ENCODE measurements at regions not wholly inside any gene's neighbourhood (a gene's known extent, or its start where the extent isn't known, plus 50 kb on each side); places are given as distances from the start of the nearest gene placed in this dataset.

DNA sequence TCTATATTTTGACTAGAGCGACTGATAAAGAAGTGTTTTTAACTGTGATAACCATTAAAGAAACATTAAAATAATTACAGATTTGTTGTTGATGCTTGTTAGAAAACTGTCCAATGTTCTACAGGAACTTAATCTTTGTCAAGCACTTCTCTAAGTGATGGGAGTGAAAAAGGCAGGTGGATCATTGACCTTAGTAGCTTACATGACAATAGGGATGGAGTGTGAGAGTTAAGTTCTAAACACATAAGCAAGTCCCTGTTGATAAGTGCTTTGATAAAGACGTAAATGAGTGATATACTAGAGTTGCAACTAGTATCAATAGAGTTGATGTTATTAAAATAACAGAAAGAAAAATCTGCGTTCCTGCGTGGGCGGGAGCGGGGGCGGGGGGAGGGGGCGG lies 931.5 kb upstream of the EPHA7 start:
- in situ Hi-C loops (cut with HindIII; ENCODE audit: low pct_ligation_motif_present, low sequenced_read_pairs), result no loop called here
- TF ChIP-seq, protein P1, sequence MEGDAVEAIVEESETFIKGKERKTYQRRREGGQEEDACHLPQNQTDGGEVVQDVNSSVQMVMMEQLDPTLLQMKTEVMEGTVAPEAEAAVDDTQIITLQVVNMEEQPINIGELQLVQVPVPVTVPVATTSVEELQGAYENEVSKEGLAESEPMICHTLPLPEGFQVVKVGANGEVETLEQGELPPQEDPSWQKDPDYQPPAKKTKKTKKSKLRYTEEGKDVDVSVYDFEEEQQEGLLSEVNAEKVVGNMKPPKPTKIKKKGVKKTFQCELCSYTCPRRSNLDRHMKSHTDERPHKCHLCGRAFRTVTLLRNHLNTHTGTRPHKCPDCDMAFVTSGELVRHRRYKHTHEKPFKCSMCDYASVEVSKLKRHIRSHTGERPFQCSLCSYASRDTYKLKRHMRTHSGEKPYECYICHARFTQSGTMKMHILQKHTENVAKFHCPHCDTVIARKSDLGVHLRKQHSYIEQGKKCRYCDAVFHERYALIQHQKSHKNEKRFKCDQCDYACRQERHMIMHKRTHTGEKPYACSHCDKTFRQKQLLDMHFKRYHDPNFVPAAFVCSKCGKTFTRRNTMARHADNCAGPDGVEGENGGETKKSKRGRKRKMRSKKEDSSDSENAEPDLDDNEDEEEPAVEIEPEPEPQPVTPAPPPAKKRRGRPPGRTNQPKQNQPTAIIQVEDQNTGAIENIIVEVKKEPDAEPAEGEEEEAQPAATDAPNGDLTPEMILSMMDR (IDR thresholded peaks at IDR 0.05; ENCODE audit: low read depth, low read length, missing control alignments), result no peak
- Histone ChIP-seq H3K27ac (no peak overlapping the region), H3K27me3 (replicated peaks) (no peaks in the 10 kb centered on the region), H3K36me3 (replicated peaks) (no peaks in the 10 kb centered on the region), H3K4me3 (ENCODE audit: low read depth, low read length) (no peak overlapping the region)
- no peak for DNase-seq

DNA sequence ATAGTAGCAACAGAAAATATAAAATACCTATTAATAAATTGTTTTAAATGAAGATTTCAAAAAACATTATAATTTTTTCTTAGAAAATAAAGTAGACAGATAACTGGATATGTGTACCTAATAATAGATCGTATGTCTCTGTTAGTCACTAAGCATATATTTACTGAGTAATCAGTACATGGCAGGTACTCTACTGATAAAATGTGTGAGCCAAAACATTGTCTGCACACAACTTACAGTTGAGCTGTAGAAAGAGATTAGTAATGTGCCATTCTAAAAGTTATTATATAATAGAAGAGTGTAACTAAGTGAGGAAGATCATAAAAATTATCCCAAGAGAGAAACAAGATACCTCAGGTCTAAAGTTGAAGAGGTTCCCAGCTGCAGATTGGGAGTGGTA lies 929.9 kb upstream of the EPHA7 start:
- TF ChIP-seq, protein P1 (IDR thresholded peaks at IDR 0.05; ENCODE audit: low read depth, low read length, missing control alignments), result no peak

DNA sequence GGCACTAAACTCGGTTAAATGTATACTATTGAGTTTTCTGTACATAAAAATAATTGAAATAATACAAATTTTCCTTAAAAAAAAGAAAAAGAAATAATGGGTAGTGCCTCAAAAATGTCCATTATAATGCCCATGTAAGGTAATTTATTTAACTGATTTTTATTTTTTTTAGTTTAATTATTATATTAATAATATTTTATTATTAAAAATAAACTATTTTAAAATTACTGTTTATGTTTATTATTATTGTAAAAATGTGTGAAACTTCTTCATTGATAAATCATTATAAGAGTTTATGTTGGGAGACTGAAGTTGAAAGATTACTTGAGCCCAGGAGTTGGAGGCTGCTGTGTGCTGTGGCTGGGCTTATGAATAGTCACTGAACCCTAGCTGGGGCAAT lies 925.5 kb upstream of the EPHA7 start:
- in situ Hi-C loops (cut with HindIII; ENCODE audit: low pct_ligation_motif_present, low sequenced_read_pairs), result no loop called here
- TF ChIP-seq, protein P1 (IDR thresholded peaks at IDR 0.05; ENCODE audit: low read depth, low read length, missing control alignments), result no peak
- no peak overlapping the region for H3K27ac ChIP-seq

More for the DNA sequence above, 929.9 kb upstream of the EPHA7 start:
- Histone ChIP-seq H3K27me3 (replicated peaks) (no peaks in the 10 kb centered on the region), H3K4me3 (ENCODE audit: low read depth, low read length) (no peak overlapping the region), H3K36me3 (replicated peaks) (no peaks in the 10 kb centered on the region), H3K27ac (no peak overlapping the region)
- DNase-seq, result no peak
- in situ Hi-C loops (cut with HindIII; ENCODE audit: low pct_ligation_motif_present, low sequenced_read_pairs), result no loop called here

DNA sequence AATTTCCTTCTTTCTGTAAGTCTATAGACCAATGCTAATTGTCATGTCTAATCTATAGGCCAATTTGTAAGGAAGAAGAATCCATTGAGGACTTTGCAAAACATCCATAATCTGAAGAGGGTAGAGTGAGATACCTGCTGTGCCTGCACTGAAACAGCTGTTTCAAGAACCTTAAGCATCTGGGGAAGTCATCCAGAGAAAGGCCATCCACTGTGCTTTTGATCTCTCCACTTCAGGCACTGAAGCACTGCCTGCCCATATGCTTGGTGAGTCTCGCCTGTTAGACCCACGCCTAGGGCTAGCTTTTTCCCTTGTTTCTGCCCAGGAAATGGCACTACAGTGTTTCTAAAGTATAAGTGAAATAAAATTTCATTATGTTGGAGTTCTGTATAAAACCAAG lies 921.8 kb upstream of the EPHA7 start:
- in situ Hi-C loops (cut with HindIII; ENCODE audit: low pct_ligation_motif_present, low sequenced_read_pairs), result no loop called here
- Histone ChIP-seq H3K4me3 (ENCODE audit: low read depth, low read length) (no peak overlapping the region), H3K27me3 (replicated peaks) (no peaks in the 10 kb centered on the region), H3K36me3 (replicated peaks) (no peaks in the 10 kb centered on the region), H3K27ac (no peak overlapping the region)
- no peak for DNase-seq
- TF ChIP-seq, protein P1 (IDR thresholded peaks at IDR 0.05; ENCODE audit: low read depth, low read length, missing control alignments), result no peak

More for the DNA sequence above, 925.5 kb upstream of the EPHA7 start:
- Histone ChIP-seq H3K27me3 (replicated peaks) (no peaks in the 10 kb centered on the region), H3K4me3 (ENCODE audit: low read depth, low read length) (no peak overlapping the region), H3K36me3 (replicated peaks) (no peaks in the 10 kb centered on the region)
- no peak for DNase-seq

DNA sequence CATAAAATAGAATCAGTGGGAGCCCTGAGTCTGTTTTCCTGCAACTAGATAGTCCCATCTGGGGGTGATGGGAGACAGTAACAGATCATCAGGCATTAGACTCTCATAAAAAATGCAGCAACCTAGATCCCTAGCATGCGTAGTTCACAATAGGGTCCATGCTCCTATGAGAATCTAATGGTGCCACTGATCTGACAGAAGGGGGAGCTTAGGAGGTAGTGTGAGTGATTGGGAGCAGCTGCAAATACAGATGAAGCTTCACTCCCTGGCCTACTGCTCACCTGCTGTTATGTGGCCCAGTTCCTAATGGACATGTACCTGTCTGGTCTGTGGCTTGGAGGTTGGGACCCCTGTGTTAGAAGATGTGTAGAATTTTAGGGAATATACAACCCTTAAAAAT lies 904.5 kb upstream of the EPHA7 start:
- in situ Hi-C loops (cut with HindIII; ENCODE audit: low pct_ligation_motif_present, low sequenced_read_pairs), result no loop called here
- Histone ChIP-seq H3K27me3 (replicated peaks) (no peaks in the 10 kb centered on the region), H3K27ac (no peak overlapping the region), H3K36me3 (replicated peaks) (no peaks in the 10 kb centered on the region), H3K4me3 (ENCODE audit: low read depth, low read length) (no peak overlapping the region)
- DNase-seq, result no peak
- TF ChIP-seq, protein P1 (IDR thresholded peaks at IDR 0.05; ENCODE audit: low read depth, low read length, missing control alignments), result no peak

DNA sequence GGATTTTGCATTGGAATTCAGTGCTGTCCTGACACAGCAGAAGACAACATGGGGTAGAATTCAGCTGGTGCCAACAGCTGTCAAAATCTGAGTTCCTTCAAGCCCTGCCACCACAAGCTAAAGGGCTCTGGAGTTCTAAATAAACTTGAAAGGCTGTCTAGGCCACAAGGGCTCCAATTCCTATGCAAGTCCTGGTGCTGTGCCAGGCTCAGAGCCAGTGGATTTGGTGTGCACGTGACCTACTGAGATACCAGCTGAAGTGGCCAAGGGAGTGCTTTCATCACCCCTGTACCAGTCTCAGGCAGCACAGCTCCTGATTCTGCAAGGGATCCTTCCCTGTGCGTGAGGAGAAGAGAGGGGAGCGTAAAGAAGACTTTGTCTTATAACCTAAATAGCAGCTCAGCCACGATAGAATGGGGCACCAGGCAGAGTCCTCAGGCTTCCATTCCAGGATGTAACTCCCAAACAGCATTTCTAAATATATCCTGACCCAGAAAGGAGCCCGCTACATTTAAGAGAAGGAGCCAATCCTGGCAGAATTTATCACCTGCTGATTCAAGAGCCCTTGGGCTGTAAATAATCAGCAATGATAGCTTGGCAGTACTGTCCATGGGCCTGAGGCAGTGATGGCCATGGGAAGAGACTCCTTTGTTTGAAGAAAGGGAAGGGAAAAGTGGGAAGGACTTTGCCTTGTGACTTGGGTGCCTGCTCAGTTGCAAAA lies 881.2 kb upstream of the EPHA7 start:
- TF ChIP-seq, protein P1 (IDR thresholded peaks at IDR 0.05; ENCODE audit: low read depth, low read length, missing control alignments), result no peak
- no peak for DNase-seq
- in situ Hi-C loops (cut with HindIII; ENCODE audit: low pct_ligation_motif_present, low sequenced_read_pairs), result no loop called here
- H3K36me3 ChIP-seq (replicated peaks), result no peaks in the 10 kb centered on the region
- no peak overlapping the region for H3K4me3 ChIP-seq (ENCODE audit: low read depth, low read length)
- no peaks in the 10 kb centered on the region for H3K27me3 ChIP-seq (replicated peaks)
- H3K27ac ChIP-seq, result no peak overlapping the region

All from brain microvascular endothelial cell (primary cell).